Small intestine (tissue), 7 donors: ENCODE measurements at regions not wholly inside any gene's neighbourhood (a gene's known extent, or its start where the extent isn't known, plus 50 kb on each side); places are given as distances from the start of the nearest gene placed in this dataset.

Source experiments
- DNase-seq, 2 donors: peaks; one replicate each; pipeline versions ENCODE4 v3.0.0 to v3.0.0-alpha.2; 2013
- FAIRE-seq: peaks from 2 replicates; lab custom pipeline; 2012; peaks lifted over from hg19 to GRCh38; lab: Jason Lieb, UNC
- H3K27ac ChIP-seq, 3 donors: one replicate each; pipeline ENCODE4 v1.5.1; 2013; ENCODE audit warnings: low read length in 2 of 3, mild to moderate bottlenecking in 2 of 3, control low read depth in 1 of 3, inconsistent platforms in 1 of 3, low read depth in 1 of 3, moderate library complexity in 1 of 3
- H3K27me3 ChIP-seq, 3 donors: one replicate each; pipeline ENCODE4 v1.6.1; 2013; ENCODE audit warnings: low read length in 3 of 3, inconsistent platforms in 1 of 3; ENCODE audit not compliant: control insufficient read depth in 3 of 3, insufficient read depth in 3 of 3
- H3K36me3 ChIP-seq, 3 donors: one replicate each; pipeline ENCODE4 v1.6.1; 2013; ENCODE audit warnings: low read length in 3 of 3, inconsistent platforms in 1 of 3, low read depth in 1 of 3, mild to moderate bottlenecking in 1 of 3, moderate library complexity in 1 of 3; ENCODE audit not compliant: control insufficient read depth in 3 of 3, insufficient read depth in 2 of 3
- H3K4me1 ChIP-seq, 3 donors: one replicate each; pipeline ENCODE4 v1.6.1; 2013; ENCODE audit warnings: low read length in 2 of 3, inconsistent platforms in 1 of 3, low read depth in 1 of 3, mild to moderate bottlenecking in 1 of 3, moderate library complexity in 1 of 3; ENCODE audit not compliant: control insufficient read depth in 3 of 3, insufficient read depth in 2 of 3
- H3K4me3 ChIP-seq, 3 donors: one replicate each; pipeline ENCODE4 v1.5.1; 2013; ENCODE audit warnings: low read length in 3 of 3, control low read depth in 1 of 3, inconsistent platforms in 1 of 3, low read depth in 1 of 3, mild to moderate bottlenecking in 1 of 3, moderate library complexity in 1 of 3
- H3K9me3 ChIP-seq, 2 donors: one replicate each; pipeline ENCODE4 v1.6.1; 2013; ENCODE audit warnings: low read depth in 1 of 2, low read length in 1 of 2; ENCODE audit not compliant: control insufficient read depth in 2 of 2, insufficient read depth in 1 of 2
- WGBS, 3 donors: extraction: QIAGEN DNeasy Blood & Tissue Kit; methylation state at CpG; one replicate each; pipeline ENCODE4 v1.1.7; 2013; 5-methylcytosine and 5-hydroxymethylcytosine counted together
- donor health status: healthy with polysubstance abuse.
- donor health status: control.
- donor health status: control.
- donor health status: Bipolar disorder and iron deficiency.
- donor health status: healthy.

DNA sequence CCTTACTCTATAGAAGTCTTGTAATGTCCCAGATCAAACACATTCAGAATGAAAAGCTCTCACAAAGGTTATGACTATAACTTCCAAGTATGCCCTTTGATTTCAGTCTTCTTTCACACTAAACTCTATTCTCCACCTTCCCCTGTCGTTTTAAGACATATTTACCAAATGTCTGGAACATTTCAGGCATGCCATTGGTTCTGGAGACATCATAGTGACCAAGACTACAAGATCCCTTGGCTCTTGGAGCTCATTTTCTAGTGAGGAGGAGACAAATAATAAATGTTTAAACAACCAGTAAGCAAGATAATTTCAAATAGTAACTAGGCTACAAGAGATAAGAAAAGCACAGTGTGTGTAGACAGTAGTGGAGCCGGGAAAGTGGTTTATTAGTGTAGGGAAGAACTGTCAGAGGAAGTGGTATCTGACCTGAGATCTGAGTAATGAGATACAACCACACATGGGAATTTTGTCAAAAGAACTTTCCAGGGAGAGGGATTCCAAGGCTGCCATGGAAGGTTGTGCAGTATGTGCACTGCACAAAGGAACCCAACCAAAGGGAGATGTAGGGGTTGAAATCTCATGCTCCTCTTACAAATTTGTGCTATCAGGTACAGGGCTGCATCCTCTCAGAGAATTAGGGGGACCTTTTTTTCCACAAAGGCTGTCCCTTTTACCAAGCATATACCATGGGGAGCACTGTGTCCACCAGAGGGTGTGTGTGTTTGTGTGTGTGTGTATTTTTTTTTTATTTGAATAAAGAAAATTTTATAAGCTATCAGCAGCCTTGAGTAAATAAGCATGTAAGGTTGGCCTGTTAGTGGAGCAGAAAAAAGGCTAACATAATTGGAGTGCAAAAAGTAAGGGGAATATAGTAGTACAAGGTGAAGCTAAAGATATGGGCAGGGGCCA, 1279.1 kb upstream of the WWC1 start:
- FAIRE-seq (no peak), DNase-seq (no peak)
- H3K9me3 ChIP-seq = no peaks in the 10 kb centered on the region
- peaks cover 0 to 2% (median 0%) of the 10 kb centered on the region in 3 donors for H3K27me3 ChIP-seq
- H3K36me3 ChIP-seq = no peaks in the 10 kb centered on the region
- WGBS, 3 donors = 10 to 39% (median 13%) methylated on average over 2 of the region's 2 CpGs
- no peak overlapping the region for H3K27ac ChIP-seq
- H3K4me1 ChIP-seq = no peaks in the 10 kb centered on the region
- no peak overlapping the region for H3K4me3 ChIP-seq

DNA sequence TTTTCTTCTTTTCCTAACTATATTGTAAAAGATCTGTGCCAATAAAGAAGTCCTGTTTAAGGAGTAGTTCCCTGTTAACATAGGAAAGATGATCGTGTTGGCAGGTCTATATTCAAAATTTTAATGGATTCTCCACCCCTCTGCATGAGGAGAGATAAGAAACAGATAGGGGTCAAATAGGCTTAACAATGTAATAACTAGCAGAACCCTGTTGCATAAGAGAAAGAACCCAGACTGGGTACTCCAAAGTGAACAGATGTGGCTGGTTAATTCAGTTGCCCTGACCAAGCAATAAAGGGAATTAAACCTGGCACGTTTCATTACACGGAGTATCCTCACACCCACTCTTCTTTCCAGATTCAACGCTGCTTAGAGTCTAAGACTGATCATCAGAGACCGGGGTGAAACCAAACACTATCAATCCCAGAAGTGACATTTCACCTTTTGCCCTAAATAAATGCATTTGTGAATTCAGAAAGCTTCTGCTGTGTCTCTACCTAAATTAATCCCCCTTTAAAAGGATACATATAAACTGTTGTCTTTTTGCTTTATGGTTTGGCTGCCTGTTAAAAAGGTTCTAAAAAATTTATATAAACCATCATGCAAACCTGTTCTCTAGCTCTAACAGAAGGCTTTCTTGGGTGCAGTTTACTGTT, 1276.9 kb upstream of the WWC1 start:
- no peak for DNase-seq
- no peak for FAIRE-seq
- H3K27ac ChIP-seq = no peak overlapping the region

DNA sequence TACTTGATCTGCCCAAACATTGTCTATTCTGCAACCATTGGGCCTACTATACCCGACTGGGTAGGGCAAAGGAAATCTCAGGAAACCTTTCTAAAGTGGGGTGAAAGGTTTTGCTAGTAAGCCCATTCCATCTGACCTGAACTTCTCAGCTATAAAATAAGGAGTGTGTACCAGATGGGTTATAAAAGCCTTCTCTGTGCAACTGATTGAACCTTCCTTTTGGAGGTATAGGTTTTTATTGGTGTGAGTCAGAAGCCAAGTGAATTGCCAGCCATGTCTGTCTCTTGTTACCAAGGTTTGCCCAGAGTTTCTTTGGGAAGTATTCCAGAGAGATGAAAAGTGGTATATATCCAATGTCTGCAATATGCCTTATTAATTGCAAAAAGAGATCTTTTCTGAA, 1271.0 kb upstream of the WWC1 start:
- H3K36me3 ChIP-seq = no peaks in the 10 kb centered on the region
- no peak overlapping the region for H3K4me3 ChIP-seq
- WGBS, 3 donors = 29 to 52% (median 33%) methylated on average over 1 of the region's 1 CpG
- no peak overlapping the region for H3K27ac ChIP-seq
- no peaks in the 10 kb centered on the region for H3K4me1 ChIP-seq
- FAIRE-seq (no peak), DNase-seq (no peak)
- H3K27me3 ChIP-seq = no peaks in the 10 kb centered on the region
- H3K9me3 ChIP-seq = no peaks in the 10 kb centered on the region

More for the DNA sequence above, 1276.9 kb upstream of the WWC1 start:
- no peak overlapping the region for H3K4me3 ChIP-seq
- H3K27me3 ChIP-seq = no peaks in the 10 kb centered on the region
- no peaks in the 10 kb centered on the region for H3K9me3 ChIP-seq
- no peaks in the 10 kb centered on the region for H3K4me1 ChIP-seq
- 38 to 47% (median 43%) methylated on average over 5 of the region's 5 CpGs for WGBS, 3 donors
- no peaks in the 10 kb centered on the region for H3K36me3 ChIP-seq

DNA sequence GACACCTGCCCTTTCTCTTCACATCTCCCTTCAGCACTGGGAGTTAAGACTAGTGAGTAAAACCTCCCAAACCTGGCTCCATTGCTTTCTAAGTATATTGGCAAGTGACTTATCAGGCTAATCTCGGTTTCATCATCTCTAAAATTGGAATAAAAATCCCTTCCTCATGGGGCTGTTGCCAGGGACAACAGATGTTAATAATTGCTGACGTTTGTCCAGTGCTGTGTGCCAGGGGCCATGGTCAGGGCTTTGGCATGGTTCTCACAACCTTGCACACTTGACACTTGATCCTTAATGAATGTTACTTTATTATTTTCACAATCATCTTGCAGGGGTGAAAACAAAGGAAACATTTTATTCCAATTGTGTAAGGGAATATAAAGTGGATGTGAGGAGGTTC, 1262.0 kb upstream of the WWC1 start:
- FAIRE-seq (no peak), DNase-seq (no peak)
- WGBS, 3 donors = 4 to 25% (median 11%) methylated on average over 2 of the region's 2 CpGs
- no peaks in the 10 kb centered on the region for H3K9me3 ChIP-seq
- H3K27me3 ChIP-seq = no peaks in the 10 kb centered on the region
- no peak overlapping the region for H3K27ac ChIP-seq
- no peaks in the 10 kb centered on the region for H3K4me1 ChIP-seq
- no peaks in the 10 kb centered on the region for H3K36me3 ChIP-seq
- no peak overlapping the region for H3K4me3 ChIP-seq

DNA sequence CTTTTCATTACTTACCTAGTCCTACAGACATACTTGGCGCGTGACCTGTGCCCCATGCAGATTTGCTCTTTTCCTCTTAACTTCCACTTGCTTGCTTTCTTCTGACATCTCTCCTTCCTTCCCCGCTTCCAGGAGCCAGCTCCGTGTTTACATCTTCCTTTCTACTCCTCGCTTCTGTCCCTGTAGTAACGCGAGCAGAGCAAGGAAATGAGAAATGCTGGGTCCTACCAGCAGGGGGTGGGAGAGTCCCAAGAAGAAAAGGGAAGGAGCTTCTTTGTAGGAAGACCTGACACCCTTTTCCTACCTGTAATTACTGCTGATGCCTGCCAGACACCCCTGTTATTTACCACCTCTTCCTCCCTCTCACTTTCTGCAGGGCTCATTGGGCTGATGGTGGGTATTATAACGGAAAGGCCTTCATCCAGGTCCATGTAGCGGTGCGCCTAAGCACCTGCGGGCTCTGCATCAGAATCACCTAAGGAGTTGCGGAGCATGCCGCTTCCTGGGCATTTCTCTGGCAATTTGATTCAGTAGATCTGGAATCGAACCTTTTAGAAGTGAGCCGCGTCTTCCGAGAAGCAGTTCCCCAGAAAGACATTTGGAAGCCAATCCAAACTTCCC, 1260.8 kb upstream of the WWC1 start:
- Histone ChIP-seq H3K27ac (no peak overlapping the region), H3K36me3 (no peaks in the 10 kb centered on the region), H3K4me3 (no peak overlapping the region), H3K9me3 (no peaks in the 10 kb centered on the region), H3K27me3 (no peaks in the 10 kb centered on the region), H3K4me1 (no peaks in the 10 kb centered on the region)
- DNase-seq = peak; percentile 5 to 17
- no peak for FAIRE-seq
- WGBS, 3 donors = 79 to 83% (median 82%) methylated on average over 17 of the region's 17 CpGs

DNA sequence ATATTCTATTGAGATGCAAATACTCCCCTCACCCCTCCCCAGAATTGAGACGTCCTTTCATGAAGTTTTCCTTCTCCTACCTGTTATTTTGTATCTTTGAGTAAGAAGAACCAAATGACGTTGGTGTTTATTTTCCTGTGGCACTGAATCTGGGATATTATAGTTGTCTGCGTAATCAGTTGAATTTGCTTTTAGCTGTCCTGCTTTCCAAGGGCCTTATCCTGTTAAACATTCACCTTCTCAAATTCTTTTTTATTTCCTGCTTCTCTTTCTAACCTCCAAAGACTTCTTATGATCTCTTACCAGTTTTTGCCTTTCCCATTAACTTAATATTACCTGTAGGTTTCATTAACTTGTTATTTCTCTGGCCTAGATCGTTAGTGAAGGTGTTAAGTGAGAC, 1254.9 kb upstream of the WWC1 start:
- Histone ChIP-seq H3K9me3 (no peaks in the 10 kb centered on the region), H3K4me1 (no peaks in the 10 kb centered on the region), H3K27me3 (no peaks in the 10 kb centered on the region), H3K27ac (no peak overlapping the region), H3K36me3 (no peaks in the 10 kb centered on the region), H3K4me3 (no peak overlapping the region)
- no peak for DNase-seq
- WGBS, 3 donors = 65 to 71% (median 66%) methylated on average over 4 of the region's 4 CpGs
- FAIRE-seq = no peak

DNA sequence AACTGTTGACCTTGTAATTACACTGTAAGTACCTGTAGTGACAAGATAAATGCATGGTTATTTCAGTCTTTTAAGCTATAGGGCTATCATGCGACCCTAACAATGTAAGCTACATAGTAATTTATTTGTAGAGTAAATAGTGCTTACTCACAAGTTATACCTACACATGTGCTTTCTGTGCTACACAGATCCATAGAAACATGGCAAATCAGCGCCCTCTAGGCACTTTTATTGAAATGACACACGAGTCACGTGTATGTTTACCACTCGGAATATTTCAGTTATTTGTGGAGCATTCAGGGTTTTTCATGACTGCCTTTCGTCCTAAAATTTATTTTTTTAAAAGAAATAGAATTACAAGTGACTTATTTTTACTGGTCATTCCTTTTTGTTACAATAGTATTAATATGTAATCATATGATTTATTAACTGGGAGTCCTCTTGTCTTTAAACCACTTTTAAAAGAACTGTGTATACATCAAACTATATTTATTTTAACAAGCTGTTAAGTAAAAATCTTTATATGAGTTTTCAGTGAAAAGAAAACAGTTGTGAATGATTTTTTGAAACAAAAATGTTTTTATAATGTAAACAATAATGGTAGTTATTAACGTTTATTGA, 1242.3 kb upstream of the WWC1 start:
- Histone ChIP-seq H3K9me3 (no peaks in the 10 kb centered on the region), H3K27ac (no peak overlapping the region), H3K36me3 (no peaks in the 10 kb centered on the region), H3K27me3 (no peaks in the 10 kb centered on the region), H3K4me3 (no peak overlapping the region), H3K4me1 (no peaks in the 10 kb centered on the region)
- WGBS, 3 donors = 7 to 15% (median 10%) methylated on average over 7 of the region's 7 CpGs
- DNase-seq (peak; percentile 55 to 64), FAIRE-seq (no peak)
